ENCODE measurements at regions not wholly inside any gene's neighbourhood (a gene's known extent, or its start where the extent isn't known, plus 50 kb on each side); places are given as distances from the start of the nearest gene placed in this dataset.

DNA sequence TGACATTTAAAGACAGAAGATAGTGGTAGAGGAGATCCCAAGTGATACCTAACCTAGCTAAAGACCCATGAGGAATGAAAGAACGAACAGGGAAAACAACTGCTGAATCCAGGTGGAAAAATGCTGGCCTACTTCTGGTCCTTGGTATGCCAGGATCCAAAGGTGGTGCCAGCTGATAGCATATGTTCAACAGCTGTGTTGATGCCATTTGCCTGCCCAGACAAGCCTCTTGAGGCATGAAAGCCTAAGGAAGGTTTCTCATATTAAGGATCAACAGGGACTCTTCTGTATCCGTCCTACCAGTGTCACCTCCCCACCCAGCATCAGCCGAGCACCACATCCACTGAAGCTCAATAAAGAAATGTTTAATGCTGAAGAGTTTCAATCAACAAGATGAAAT, 225.7 kb upstream of the DMRT1 start:
- Histone ChIP-seq H3K27me3 (ENCODE audit: insufficient read depth) (no peaks in the 10 kb centered on the region), H3K4me1 (ENCODE audit: insufficient read depth) (peaks cover 9% of the 10 kb centered on the region), H2AFZ (no peak overlapping the region), H3K9me2 (ENCODE audit: insufficient read depth) (no peaks in the 10 kb centered on the region), H4K20me1 (replicated peaks; ENCODE audit: insufficient read depth) (no peaks in the 10 kb centered on the region), H3K27ac (ENCODE audit: low read depth) (no peak overlapping the region), H3F3A (replicated peaks; ENCODE audit: low read depth) (no peaks in the 10 kb centered on the region), H3K4me2 (no peak overlapping the region), H3K79me2 (replicated peaks; ENCODE audit: insufficient read depth) (peaks cover 12% of the 10 kb centered on the region; the same call in 1 of the 2 replicates), H3K36me3 (ENCODE audit: insufficient read depth) (no peaks in the 10 kb centered on the region), H3K4me3 (no peak overlapping the region)
- no peaks in the 10 kb centered on the region for H3K9me3 Mint-ChIP-seq
- H3K4me1 Mint-ChIP-seq: peaks cover 19% of the 10 kb centered on the region
- TF ChIP-seq ZNF331 (CRISPR knock-in tag; IDR thresholded peaks at IDR 0.05; ENCODE audit: low read depth): no peak
- TF ChIP-seq, protein P1, sequence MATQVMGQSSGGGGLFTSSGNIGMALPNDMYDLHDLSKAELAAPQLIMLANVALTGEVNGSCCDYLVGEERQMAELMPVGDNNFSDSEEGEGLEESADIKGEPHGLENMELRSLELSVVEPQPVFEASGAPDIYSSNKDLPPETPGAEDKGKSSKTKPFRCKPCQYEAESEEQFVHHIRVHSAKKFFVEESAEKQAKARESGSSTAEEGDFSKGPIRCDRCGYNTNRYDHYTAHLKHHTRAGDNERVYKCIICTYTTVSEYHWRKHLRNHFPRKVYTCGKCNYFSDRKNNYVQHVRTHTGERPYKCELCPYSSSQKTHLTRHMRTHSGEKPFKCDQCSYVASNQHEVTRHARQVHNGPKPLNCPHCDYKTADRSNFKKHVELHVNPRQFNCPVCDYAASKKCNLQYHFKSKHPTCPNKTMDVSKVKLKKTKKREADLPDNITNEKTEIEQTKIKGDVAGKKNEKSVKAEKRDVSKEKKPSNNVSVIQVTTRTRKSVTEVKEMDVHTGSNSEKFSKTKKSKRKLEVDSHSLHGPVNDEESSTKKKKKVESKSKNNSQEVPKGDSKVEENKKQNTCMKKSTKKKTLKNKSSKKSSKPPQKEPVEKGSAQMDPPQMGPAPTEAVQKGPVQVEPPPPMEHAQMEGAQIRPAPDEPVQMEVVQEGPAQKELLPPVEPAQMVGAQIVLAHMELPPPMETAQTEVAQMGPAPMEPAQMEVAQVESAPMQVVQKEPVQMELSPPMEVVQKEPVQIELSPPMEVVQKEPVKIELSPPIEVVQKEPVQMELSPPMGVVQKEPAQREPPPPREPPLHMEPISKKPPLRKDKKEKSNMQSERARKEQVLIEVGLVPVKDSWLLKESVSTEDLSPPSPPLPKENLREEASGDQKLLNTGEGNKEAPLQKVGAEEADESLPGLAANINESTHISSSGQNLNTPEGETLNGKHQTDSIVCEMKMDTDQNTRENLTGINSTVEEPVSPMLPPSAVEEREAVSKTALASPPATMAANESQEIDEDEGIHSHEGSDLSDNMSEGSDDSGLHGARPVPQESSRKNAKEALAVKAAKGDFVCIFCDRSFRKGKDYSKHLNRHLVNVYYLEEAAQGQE (IDR thresholded peaks at IDR 0.05; ENCODE audit: unreplicated experiment): no peak
- DNase-seq (ENCODE audit: low spot score) (no peak), ATAC-seq (no peak)
- H3K4me3 Mint-ChIP-seq: no peak overlapping the region
- H3K27me3 Mint-ChIP-seq (ENCODE audit: insufficient read depth, low read depth, poor library complexity): no peaks in the 10 kb centered on the region
- no peak overlapping the region for H3K27ac Mint-ChIP-seq
- no peaks in the 10 kb centered on the region for H3K36me3 Mint-ChIP-seq (ENCODE audit: low read depth)

DNA sequence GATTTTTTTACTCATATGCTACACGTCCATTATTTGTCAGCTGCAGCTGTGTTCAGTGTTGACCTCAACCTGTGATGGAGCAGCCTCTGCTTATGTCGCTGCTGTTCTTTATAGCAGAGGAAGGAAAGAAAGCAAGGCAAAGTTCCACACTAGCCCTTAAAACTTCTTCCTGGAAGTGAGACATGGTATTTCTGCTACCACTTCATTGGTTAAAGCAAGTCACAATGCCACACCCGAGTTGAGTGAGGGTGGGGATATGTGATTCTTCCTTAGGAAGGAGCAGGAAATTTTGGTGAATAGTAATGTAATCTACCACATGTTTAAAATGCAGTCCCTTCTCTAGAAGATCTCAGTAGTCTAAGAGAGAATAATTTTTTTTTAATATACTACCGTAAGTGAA, 224.8 kb upstream of the DMRT1 start:
- no peak for DNase-seq (ENCODE audit: low spot score)
- Histone ChIP-seq H3K27me3 (ENCODE audit: insufficient read depth) (no peaks in the 10 kb centered on the region), H2AFZ (no peak overlapping the region), H3K27ac (ENCODE audit: low read depth) (no peak overlapping the region), H3K79me2 (replicated peaks; ENCODE audit: insufficient read depth) (peaks cover 12% of the 10 kb centered on the region; the same call in 1 of the 2 replicates), H4K20me1 (replicated peaks; ENCODE audit: insufficient read depth) (no peaks in the 10 kb centered on the region), H3K9me2 (ENCODE audit: insufficient read depth) (no peaks in the 10 kb centered on the region), H3K36me3 (ENCODE audit: insufficient read depth) (no peaks in the 10 kb centered on the region), H3K4me2 (no peak overlapping the region), H3K4me3 (no peak overlapping the region), H3K4me1 (ENCODE audit: insufficient read depth) (peaks cover 9% of the 10 kb centered on the region), H3F3A (replicated peaks; ENCODE audit: low read depth) (no peaks in the 10 kb centered on the region)
- Mint-ChIP-seq H3K36me3 (ENCODE audit: low read depth) (no peaks in the 10 kb centered on the region), H3K27ac (no peak overlapping the region), H3K4me1 (peaks cover 19% of the 10 kb centered on the region), H3K27me3 (ENCODE audit: insufficient read depth, low read depth, poor library complexity) (peaks cover 2% of the 10 kb centered on the region), H3K4me3 (no peak overlapping the region), H3K9me3 (no peaks in the 10 kb centered on the region)
- ATAC-seq: no peak
- no peak for TF ChIP-seq STAT1 (IDR thresholded peaks at IDR 0.05; ENCODE audit: unreplicated experiment)
- TF ChIP-seq, protein P2, sequence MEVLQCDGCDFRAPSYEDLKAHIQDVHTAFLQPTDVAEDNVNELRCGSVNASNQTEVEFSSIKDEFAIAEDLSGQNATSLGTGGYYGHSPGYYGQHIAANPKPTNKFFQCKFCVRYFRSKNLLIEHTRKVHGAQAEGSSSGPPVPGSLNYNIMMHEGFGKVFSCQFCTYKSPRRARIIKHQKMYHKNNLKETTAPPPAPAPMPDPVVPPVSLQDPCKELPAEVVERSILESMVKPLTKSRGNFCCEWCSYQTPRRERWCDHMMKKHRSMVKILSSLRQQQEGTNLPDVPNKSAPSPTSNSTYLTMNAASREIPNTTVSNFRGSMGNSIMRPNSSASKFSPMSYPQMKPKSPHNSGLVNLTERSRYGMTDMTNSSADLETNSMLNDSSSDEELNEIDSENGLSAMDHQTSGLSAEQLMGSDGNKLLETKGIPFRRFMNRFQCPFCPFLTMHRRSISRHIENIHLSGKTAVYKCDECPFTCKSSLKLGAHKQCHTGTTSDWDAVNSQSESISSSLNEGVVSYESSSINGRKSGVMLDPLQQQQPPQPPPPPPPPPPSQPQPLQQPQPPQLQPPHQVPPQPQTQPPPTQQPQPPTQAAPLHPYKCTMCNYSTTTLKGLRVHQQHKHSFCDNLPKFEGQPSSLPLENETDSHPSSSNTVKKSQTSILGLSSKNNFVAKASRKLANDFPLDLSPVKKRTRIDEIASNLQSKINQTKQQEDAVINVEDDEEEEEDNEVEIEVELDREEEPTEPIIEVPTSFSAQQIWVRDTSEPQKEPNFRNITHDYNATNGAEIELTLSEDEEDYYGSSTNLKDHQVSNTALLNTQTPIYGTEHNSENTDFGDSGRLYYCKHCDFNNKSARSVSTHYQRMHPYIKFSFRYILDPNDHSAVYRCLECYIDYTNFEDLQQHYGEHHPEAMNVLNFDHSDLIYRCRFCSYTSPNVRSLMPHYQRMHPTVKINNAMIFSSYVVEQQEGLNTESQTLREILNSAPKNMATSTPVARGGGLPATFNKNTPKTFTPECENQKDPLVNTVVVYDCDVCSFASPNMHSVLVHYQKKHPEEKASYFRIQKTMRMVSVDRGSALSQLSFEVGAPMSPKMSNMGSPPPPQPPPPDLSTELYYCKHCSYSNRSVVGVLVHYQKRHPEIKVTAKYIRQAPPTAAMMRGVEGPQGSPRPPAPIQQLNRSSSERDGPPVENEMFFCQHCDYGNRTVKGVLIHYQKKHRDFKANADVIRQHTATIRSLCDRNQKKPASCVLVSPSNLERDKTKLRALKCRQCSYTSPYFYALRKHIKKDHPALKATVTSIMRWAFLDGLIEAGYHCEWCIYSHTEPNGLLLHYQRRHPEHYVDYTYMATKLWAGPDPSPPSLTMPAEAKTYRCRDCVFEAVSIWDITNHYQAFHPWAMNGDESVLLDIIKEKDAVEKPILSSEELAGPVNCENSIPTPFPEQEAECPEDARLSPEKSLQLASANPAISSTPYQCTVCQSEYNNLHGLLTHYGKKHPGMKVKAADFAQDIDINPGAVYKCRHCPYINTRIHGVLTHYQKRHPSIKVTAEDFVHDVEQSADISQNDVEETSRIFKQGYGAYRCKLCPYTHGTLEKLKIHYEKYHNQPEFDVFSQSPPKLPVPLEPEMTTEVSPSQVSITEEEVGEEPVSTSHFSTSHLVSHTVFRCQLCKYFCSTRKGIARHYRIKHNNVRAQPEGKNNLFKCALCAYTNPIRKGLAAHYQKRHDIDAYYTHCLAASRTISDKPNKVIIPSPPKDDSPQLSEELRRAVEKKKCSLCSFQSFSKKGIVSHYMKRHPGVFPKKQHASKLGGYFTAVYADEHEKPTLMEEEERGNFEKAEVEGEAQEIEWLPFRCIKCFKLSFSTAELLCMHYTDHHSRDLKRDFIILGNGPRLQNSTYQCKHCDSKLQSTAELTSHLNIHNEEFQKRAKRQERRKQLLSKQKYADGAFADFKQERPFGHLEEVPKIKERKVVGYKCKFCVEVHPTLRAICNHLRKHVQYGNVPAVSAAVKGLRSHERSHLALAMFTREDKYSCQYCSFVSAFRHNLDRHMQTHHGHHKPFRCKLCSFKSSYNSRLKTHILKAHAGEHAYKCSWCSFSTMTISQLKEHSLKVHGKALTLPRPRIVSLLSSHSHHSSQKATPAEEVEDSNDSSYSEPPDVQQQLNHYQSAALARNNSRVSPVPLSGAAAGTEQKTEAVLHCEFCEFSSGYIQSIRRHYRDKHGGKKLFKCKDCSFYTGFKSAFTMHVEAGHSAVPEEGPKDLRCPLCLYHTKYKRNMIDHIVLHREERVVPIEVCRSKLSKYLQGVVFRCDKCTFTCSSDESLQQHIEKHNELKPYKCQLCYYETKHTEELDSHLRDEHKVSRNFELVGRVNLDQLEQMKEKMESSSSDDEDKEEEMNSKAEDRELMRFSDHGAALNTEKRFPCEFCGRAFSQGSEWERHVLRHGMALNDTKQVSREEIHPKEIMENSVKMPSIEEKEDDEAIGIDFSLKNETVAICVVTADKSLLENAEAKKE (CRISPR knock-in tag; IDR thresholded peaks at IDR 0.05): no peak
- TF ChIP-seq JUNB (IDR thresholded peaks at IDR 0.05; ENCODE audit: unreplicated experiment): no peak
- TF ChIP-seq, protein P1 (IDR thresholded peaks at IDR 0.05; ENCODE audit: unreplicated experiment): no peak

All from GM23338 (cell line).